Rectal smooth muscle tissue (tissue), 1 donor: ENCODE measurements at regions not wholly inside any gene's neighbourhood (a gene's known extent, or its start where the extent isn't known, plus 50 kb on each side); places are given as distances from the start of the nearest gene placed in this dataset.

ENCODE experiments used
- H3K27ac ChIP-seq: one replicate; pipeline ENCODE4 v1.7.0; 2013; ENCODE audit warnings: low read depth, low read length, inconsistent platforms
- H3K27me3 ChIP-seq: one replicate; pipeline ENCODE4 v1.7.0; 2013; ENCODE audit warnings: low read length; ENCODE audit not compliant: control insufficient read depth, insufficient read depth
- H3K36me3 ChIP-seq: one replicate; pipeline ENCODE4 v1.7.0; 2013; ENCODE audit warnings: low read length; ENCODE audit not compliant: control insufficient read depth, insufficient read depth
- H3K4me1 ChIP-seq: one replicate; pipeline ENCODE4 v1.7.0; 2013; ENCODE audit warnings: low read length; ENCODE audit not compliant: control insufficient read depth, insufficient read depth
- H3K4me3 ChIP-seq: one replicate; pipeline ENCODE4 v1.7.0; 2013; ENCODE audit warnings: low read length
- H3K9ac ChIP-seq: one replicate; pipeline ENCODE4 v1.7.0; 2013; ENCODE audit warnings: low read length

GRCh38 chr16:22663389-22664064 lies 150.4 kb upstream of the HS3ST2 start:
- Histone ChIP-seq H3K27me3 (no peaks in the 10 kb centered on the region), H3K4me1 (peaks cover 6% of the 10 kb centered on the region), H3K36me3 (no peaks in the 10 kb centered on the region), H3K9ac (no peak overlapping the region), H3K27ac (peak overlapping the region; percentile 65), H3K4me3 (no peak overlapping the region)

GRCh38 chr16:22664132-22664531 lies 149.8 kb upstream of the HS3ST2 start:
- H3K4me3 ChIP-seq = no peak overlapping the region

GRCh38 chr16:22664561-22664997 lies 149.4 kb upstream of the HS3ST2 start:
- Histone ChIP-seq H3K4me3 (no peak overlapping the region), H3K27me3 (no peaks in the 10 kb centered on the region), H3K27ac (peak overlapping the region; percentile 65), H3K9ac (no peak overlapping the region), H3K36me3 (no peaks in the 10 kb centered on the region), H3K4me1 (peaks cover 6% of the 10 kb centered on the region)

More at GRCh38 chr16:22664132-22664531, 149.8 kb upstream of the HS3ST2 start:
- Histone ChIP-seq H3K27ac (peak overlapping the region; percentile 65), H3K9ac (no peak overlapping the region), H3K27me3 (no peaks in the 10 kb centered on the region), H3K4me1 (peaks cover 6% of the 10 kb centered on the region), H3K36me3 (no peaks in the 10 kb centered on the region)

- peak overlapping the region; percentile 65 for H3K27ac ChIP-seq
- no peak overlapping the region for H3K9ac ChIP-seq
- no peaks in the 10 kb centered on the region for H3K27me3 ChIP-seq
- H3K36me3 ChIP-seq = no peaks in the 10 kb centered on the region
- no peak overlapping the region for H3K4me3 ChIP-seq
- peaks cover 6% of the 10 kb centered on the region for H3K4me1 ChIP-seq
Measured at GRCh38 chr16:22665048-22665797, 148.7 kb upstream of the HS3ST2 start.

- Histone ChIP-seq H3K4me1 (peaks cover 6% of the 10 kb centered on the region), H3K27ac (peak overlapping the region; percentile 65), H3K4me3 (no peak overlapping the region), H3K27me3 (no peaks in the 10 kb centered on the region), H3K36me3 (no peaks in the 10 kb centered on the region), H3K9ac (no peak overlapping the region)
Measured at GRCh38 chr16:22665803-22666202, 148.2 kb upstream of the HS3ST2 start.

GRCh38 chr16:22668318-22668717 lies 145.6 kb upstream of the HS3ST2 start:
- H3K27ac ChIP-seq = no peak overlapping the region
- peaks cover 13% of the 10 kb centered on the region for H3K4me1 ChIP-seq
- no peaks in the 10 kb centered on the region for H3K36me3 ChIP-seq
- H3K9ac ChIP-seq = no peak overlapping the region
- no peak overlapping the region for H3K4me3 ChIP-seq
- H3K27me3 ChIP-seq = no peaks in the 10 kb centered on the region

GRCh38 chr16:22670044-22670536 lies 143.9 kb upstream of the HS3ST2 start:
- Histone ChIP-seq H3K4me1 (peaks cover 13% of the 10 kb centered on the region), H3K36me3 (no peaks in the 10 kb centered on the region), H3K9ac (no peak overlapping the region), H3K27ac (no peak overlapping the region), H3K27me3 (no peaks in the 10 kb centered on the region), H3K4me3 (no peak overlapping the region)

GRCh38 chr16:22670551-22671041 lies 143.4 kb upstream of the HS3ST2 start:
- Histone ChIP-seq H3K4me1 (peaks cover 13% of the 10 kb centered on the region), H3K27ac (no peak overlapping the region), H3K27me3 (no peaks in the 10 kb centered on the region), H3K4me3 (no peak overlapping the region), H3K36me3 (no peaks in the 10 kb centered on the region), H3K9ac (no peak overlapping the region)

GRCh38 chr16:22671301-22672076 lies 142.5 kb upstream of the HS3ST2 start:
- Histone ChIP-seq H3K27ac (no peak overlapping the region), H3K27me3 (no peaks in the 10 kb centered on the region), H3K36me3 (no peaks in the 10 kb centered on the region), H3K4me3 (no peak overlapping the region), H3K9ac (no peak overlapping the region), H3K4me1 (peaks cover 13% of the 10 kb centered on the region)

- H3K4me1 ChIP-seq = peaks cover 13% of the 10 kb centered on the region
- H3K27me3 ChIP-seq = no peaks in the 10 kb centered on the region
- H3K27ac ChIP-seq = no peak overlapping the region
- no peak overlapping the region for H3K9ac ChIP-seq
- no peak overlapping the region for H3K4me3 ChIP-seq
- H3K36me3 ChIP-seq = no peaks in the 10 kb centered on the region
Measured at GRCh38 chr16:22672830-22673210, 141.1 kb upstream of the HS3ST2 start.

GRCh38 chr16:22673421-22673831 lies 140.5 kb upstream of the HS3ST2 start:
- no peaks in the 10 kb centered on the region for H3K36me3 ChIP-seq
- H3K4me1 ChIP-seq = peaks cover 13% of the 10 kb centered on the region
- no peak overlapping the region for H3K27ac ChIP-seq
- H3K27me3 ChIP-seq = no peaks in the 10 kb centered on the region
- no peak overlapping the region for H3K4me3 ChIP-seq
- H3K9ac ChIP-seq = no peak overlapping the region

- H3K4me3 ChIP-seq = no peak overlapping the region
Measured at GRCh38 chr16:22674832-22675191, 139.2 kb upstream of the HS3ST2 start.

More at GRCh38 chr16:22674832-22675191, 139.2 kb upstream of the HS3ST2 start:
- Histone ChIP-seq H3K27me3 (no peaks in the 10 kb centered on the region), H3K4me1 (peaks cover 13% of the 10 kb centered on the region), H3K27ac (no peak overlapping the region), H3K9ac (no peak overlapping the region), H3K36me3 (no peaks in the 10 kb centered on the region)
